GM21529 (cell line): ENCODE measurements at regions not wholly inside any gene's neighbourhood (a gene's known extent, or its start where the extent isn't known, plus 50 kb on each side); places are given as distances from the start of the nearest gene placed in this dataset.
A peak's percentile ranks its signal among the peaks of the same experiment; 100 is the strongest.
"Not testable (repeated sequence)": the region's sequence is repeated elsewhere in the genome, so short reads cannot be mapped to it uniquely, and the experiment has no call there.

Experiments used
- ATAC-seq: cut with Tn5 transposase; IDR thresholded peaks from one replicate; pipeline ENCODE4 v1.9.1; 2021; ENCODE audit not compliant: unreplicated experiment

GRCh38 chr17:68782789-68783188 lies 172.4 kb downstream of the ABCA8 start:
- no peak for ATAC-seq

- ATAC-seq: no peak
These were observed 174.6 kb downstream of the ABCA8 start for GRCh38 chr17:68780596-68780995.

GRCh38 chr17:68778726-68779125 lies 176.5 kb downstream of the ABCA8 start:
- ATAC-seq: no peak

- ATAC-seq: no peak
These were observed 176.9 kb upstream of the FAM20A start for GRCh38 chr17:68777856-68778694.

GRCh38 chr17:68777243-68777855 lies 176.2 kb upstream of the FAM20A start:
- ATAC-seq: no peak

- ATAC-seq: no peak
These were observed 175.3 kb upstream of the FAM20A start for GRCh38 chr17:68776451-68776850.

GRCh38 chr17:68775969-68776368 lies 174.8 kb upstream of the FAM20A start:
- ATAC-seq: no peak

- no peak for ATAC-seq
These were observed 174.2 kb upstream of the FAM20A start for GRCh38 chr17:68775318-68775717.

GRCh38 chr17:68771867-68772515 lies 170.8 kb upstream of the FAM20A start:
- ATAC-seq: peak; percentile 71

GRCh38 chr17:68768804-68769203 lies 167.6 kb upstream of the FAM20A start:
- no peak for ATAC-seq

- no peak for ATAC-seq
These were observed 165.5 kb upstream of the FAM20A start for GRCh38 chr17:68766640-68767039.

- ATAC-seq: no peak
These were observed 162.4 kb upstream of the FAM20A start for GRCh38 chr17:68763562-68763961.

GRCh38 chr17:68762911-68763310 lies 161.7 kb upstream of the FAM20A start:
- no peak for ATAC-seq

GRCh38 chr17:68760141-68760475 lies 158.9 kb upstream of the FAM20A start:
- ATAC-seq: no peak

- ATAC-seq: peak; percentile 89
These were observed 158.4 kb upstream of the FAM20A start for GRCh38 chr17:68759343-68760140.

- ATAC-seq: no peak
These were observed 157.8 kb upstream of the FAM20A start for GRCh38 chr17:68759002-68759342.

- not testable (repeated sequence) for ATAC-seq
These were observed 156.9 kb upstream of the FAM20A start for GRCh38 chr17:68757866-68758757.

- no peak for ATAC-seq
These were observed 153.0 kb upstream of the FAM20A start for GRCh38 chr17:68753985-68754769.

GRCh38 chr17:68750208-68750562 lies 149.0 kb upstream of the FAM20A start:
- no peak for ATAC-seq
